ENCODE measurements at regions not wholly inside any gene's neighbourhood (a gene's known extent, or its start where the extent isn't known, plus 50 kb on each side); places are given as distances from the start of the nearest gene placed in this dataset.

DNA sequence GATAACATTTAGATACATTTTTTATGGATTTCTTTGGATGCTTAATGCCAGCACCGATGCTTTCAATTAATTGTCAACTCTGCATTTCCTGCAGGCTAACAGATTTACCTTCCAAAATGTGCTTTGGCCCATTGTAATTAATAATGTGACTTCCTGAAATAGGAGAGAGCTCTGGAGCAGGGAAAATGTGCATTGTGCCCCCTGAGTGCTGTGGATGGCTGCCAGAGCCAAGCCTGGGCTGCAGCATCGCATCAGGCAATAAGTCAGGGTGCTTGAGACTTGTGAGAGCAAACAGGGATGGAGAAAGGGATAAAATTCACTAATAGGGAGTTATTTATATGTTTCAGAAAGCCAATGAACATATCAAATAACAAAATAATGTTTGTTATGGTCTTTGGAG is 133.8 kb downstream of the MOBP start:
- TF ChIP-seq, protein P1, sequence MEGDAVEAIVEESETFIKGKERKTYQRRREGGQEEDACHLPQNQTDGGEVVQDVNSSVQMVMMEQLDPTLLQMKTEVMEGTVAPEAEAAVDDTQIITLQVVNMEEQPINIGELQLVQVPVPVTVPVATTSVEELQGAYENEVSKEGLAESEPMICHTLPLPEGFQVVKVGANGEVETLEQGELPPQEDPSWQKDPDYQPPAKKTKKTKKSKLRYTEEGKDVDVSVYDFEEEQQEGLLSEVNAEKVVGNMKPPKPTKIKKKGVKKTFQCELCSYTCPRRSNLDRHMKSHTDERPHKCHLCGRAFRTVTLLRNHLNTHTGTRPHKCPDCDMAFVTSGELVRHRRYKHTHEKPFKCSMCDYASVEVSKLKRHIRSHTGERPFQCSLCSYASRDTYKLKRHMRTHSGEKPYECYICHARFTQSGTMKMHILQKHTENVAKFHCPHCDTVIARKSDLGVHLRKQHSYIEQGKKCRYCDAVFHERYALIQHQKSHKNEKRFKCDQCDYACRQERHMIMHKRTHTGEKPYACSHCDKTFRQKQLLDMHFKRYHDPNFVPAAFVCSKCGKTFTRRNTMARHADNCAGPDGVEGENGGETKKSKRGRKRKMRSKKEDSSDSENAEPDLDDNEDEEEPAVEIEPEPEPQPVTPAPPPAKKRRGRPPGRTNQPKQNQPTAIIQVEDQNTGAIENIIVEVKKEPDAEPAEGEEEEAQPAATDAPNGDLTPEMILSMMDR (conservative IDR thresholded peaks at IDR 0.05; ENCODE audit: low read depth, low read length) = no peak
- no peak for TF ChIP-seq POLR2A (IDR thresholded peaks at IDR 0.05; ENCODE audit: low read depth, low read length)
- TF ChIP-seq FOS (IDR thresholded peaks at IDR 0.05; ENCODE audit: low read depth, low read length) = no peak
- no peak for TF ChIP-seq CEBPB (IDR thresholded peaks at IDR 0.05; ENCODE audit: low read depth, low read length)
- no peak for TF ChIP-seq RFX5 (IDR thresholded peaks at IDR 0.05; ENCODE audit: low read depth, low read length)
- no peak for TF ChIP-seq MXI1 (IDR thresholded peaks at IDR 0.05; ENCODE audit: borderline replicate concordance, low read depth, low read length)
- TF ChIP-seq NFE2L2 (IDR thresholded peaks at IDR 0.05; ENCODE audit: low read depth, low read length) = no peak
- TF ChIP-seq, protein P2, sequence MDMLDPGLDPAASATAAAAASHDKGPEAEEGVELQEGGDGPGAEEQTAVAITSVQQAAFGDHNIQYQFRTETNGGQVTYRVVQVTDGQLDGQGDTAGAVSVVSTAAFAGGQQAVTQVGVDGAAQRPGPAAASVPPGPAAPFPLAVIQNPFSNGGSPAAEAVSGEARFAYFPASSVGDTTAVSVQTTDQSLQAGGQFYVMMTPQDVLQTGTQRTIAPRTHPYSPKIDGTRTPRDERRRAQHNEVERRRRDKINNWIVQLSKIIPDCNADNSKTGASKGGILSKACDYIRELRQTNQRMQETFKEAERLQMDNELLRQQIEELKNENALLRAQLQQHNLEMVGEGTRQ (IDR thresholded peaks at IDR 0.05; ENCODE audit: low read depth, low read length) = no peak
- no peak for TF ChIP-seq MAZ (IDR thresholded peaks at IDR 0.05; ENCODE audit: borderline replicate concordance, low read depth, low read length)
- no peak for TF ChIP-seq CHD1 (IDR thresholded peaks at IDR 0.05; ENCODE audit: low read depth, low read length)
- TF ChIP-seq RAD21 (IDR thresholded peaks at IDR 0.05; ENCODE audit: low read length) = no peak

Measured in IMR-90 (cell line).